CD4-positive, alpha-beta T cell (primary cell): ENCODE measurements at regions not wholly inside any gene's neighbourhood (a gene's known extent, or its start where the extent isn't known, plus 50 kb on each side); places are given as distances from the start of the nearest gene placed in this dataset.

Source experiments
- ATAC-seq: fragments of 200-7000 bp; cut with Tn5 transposase; one replicate; pipeline ENCODE4 v1.10.0; 2022; ENCODE audit warnings: mild to moderate bottlenecking; ENCODE audit not compliant: poor library complexity
- CTCF ChIA-PET: fragments of 350-600 bp; sonication (Branson Sonifier 250); formaldehyde crosslinking; loops from one replicate; lab custom pipeline; 2021; ENCODE audit warnings: antibody characterized with exemption, inconsistent platforms; lab: Charles Lee
- POLR2A ChIA-PET: fragments of 350-600 bp; sonication (Branson Sonifier 250); formaldehyde crosslinking; loops from one replicate; lab custom pipeline; 2021; ENCODE audit warnings: antibody characterized with exemption, inconsistent platforms; lab: Charles Lee
- DNase-seq, 14 experiments: peaks; one replicate each; pipeline ENCODE4 v3.0.0-alpha.2; 2013 to 2020; ENCODE audit warnings: mixed read lengths in 2 of 14
- H3K27ac ChIP-seq, 2 donors: one replicate each; pipeline versions ENCODE4 v1.5.1 to v1.7.0; 2013; ENCODE audit warnings: low read length in 2 of 2, low read depth in 1 of 2, mild to moderate bottlenecking in 1 of 2
- H3K27me3 ChIP-seq, 2 experiments: 1 replicate in 1 of 2; 2 replicates in 1 of 2; pipeline versions ENCODE4 v1.6.1 to v1.7.0; 2013; ENCODE audit warnings: low read length in 2 of 2, control low read depth in 1 of 2, mild to moderate bottlenecking in 1 of 2, moderate library complexity in 1 of 2; ENCODE audit not compliant: insufficient read depth in 2 of 2, control insufficient read depth in 1 of 2
- H3K36me3 ChIP-seq: one replicate; pipeline ENCODE4 v1.6.1; 2013; ENCODE audit warnings: low read length, control low read depth; ENCODE audit not compliant: insufficient read depth
- H3K4me1 ChIP-seq: one replicate; pipeline ENCODE4 v1.6.1; 2013; ENCODE audit warnings: low read length, control low read depth; ENCODE audit not compliant: insufficient read depth
- H3K4me3 ChIP-seq: one replicate; pipeline ENCODE4 v1.5.1; 2013; ENCODE audit warnings: mild to moderate bottlenecking, low read length, moderate library complexity
- H3K9me3 ChIP-seq, 2 experiments: 1 replicate in 1 of 2; 2 replicates in 1 of 2; pipeline versions ENCODE4 v1.6.1 to v1.7.0; 2013; ENCODE audit warnings: low read length in 2 of 2, mild to moderate bottlenecking in 2 of 2, control low read depth in 1 of 2, moderate library complexity in 1 of 2; ENCODE audit not compliant: control insufficient read depth in 1 of 2, insufficient read depth in 1 of 2
- H3K27ac Mint-ChIP-seq: one replicate; pipeline ENCODE4 v1.8.0; 2020; ENCODE audit warnings: mixed read lengths
- H3K27me3 Mint-ChIP-seq: one replicate; pipeline ENCODE4 v1.8.0; 2021; ENCODE audit warnings: mixed read lengths
- H3K36me3 Mint-ChIP-seq: one replicate; pipeline ENCODE4 v1.8.0; 2021; ENCODE audit warnings: low read depth, mixed read lengths
- H3K4me1 Mint-ChIP-seq: one replicate; pipeline ENCODE4 v1.8.0; 2021; ENCODE audit warnings: low read depth, mixed read lengths
- H3K4me3 Mint-ChIP-seq: one replicate; pipeline ENCODE4 v1.8.0; 2020; ENCODE audit warnings: mild to moderate bottlenecking, mixed read lengths
- H3K9me3 Mint-ChIP-seq: one replicate; pipeline ENCODE4 v1.8.0; 2020; ENCODE audit warnings: mixed read lengths
- CTCF ChIP-seq: fragments of 200-600 bp; IDR thresholded peaks from one replicate; pipeline ENCODE4 v1.8.0; 2022; ENCODE audit warnings: antibody characterized with exemption, mild to moderate bottlenecking
- intact Hi-C, 2 experiments: fragments of 100-400 bp; cut with DNase I in 1 of 2; cut with micrococcal nuclease in 1 of 2; formaldehyde crosslinking; loops; one replicate each; pipeline versions ENCODE4 v1.15.1 to v1.9.0; 2023 to 2025; cut with DNase I, micrococcal nuclease

- no peak overlapping the region for H3K4me3 ChIP-seq
- H3K4me1 ChIP-seq: no peaks in the 10 kb centered on the region
- CTCF ChIA-PET: no interaction called here
- H3K9me3 Mint-ChIP-seq: peaks cover 2% of the 10 kb centered on the region
- H3K36me3 ChIP-seq: no peaks in the 10 kb centered on the region
- no peak overlapping the region for H3K27ac Mint-ChIP-seq
- H3K27me3 ChIP-seq: no peaks in the 10 kb centered on the region
- intact Hi-C loops: no loop called here
- POLR2A ChIA-PET: no interaction called here
- H3K9me3 ChIP-seq: no peaks in the 10 kb centered on the region
- no peaks in the 10 kb centered on the region for H3K27me3 Mint-ChIP-seq
- DNase-seq (no peak), ATAC-seq (no peak)
- H3K4me1 Mint-ChIP-seq: no peaks in the 10 kb centered on the region
- no peaks in the 10 kb centered on the region for H3K36me3 Mint-ChIP-seq
- H3K4me3 Mint-ChIP-seq: no peak overlapping the region
- TF ChIP-seq CTCF: no peak
- H3K27ac ChIP-seq: no peak overlapping the region
These were observed 129.8 kb upstream of the TOM1L1 start for GRCh38 chr17:54770836-54771235.

- Mint-ChIP-seq H3K36me3 (no peaks in the 10 kb centered on the region), H3K9me3 (peaks cover 2% of the 10 kb centered on the region), H3K4me1 (no peaks in the 10 kb centered on the region), H3K27ac (no peak overlapping the region), H3K4me3 (no peak overlapping the region), H3K27me3 (no peaks in the 10 kb centered on the region)
- Histone ChIP-seq H3K36me3 (no peaks in the 10 kb centered on the region), H3K4me1 (no peaks in the 10 kb centered on the region), H3K27me3 (no peaks in the 10 kb centered on the region), H3K4me3 (no peak overlapping the region), H3K27ac (no peak overlapping the region), H3K9me3 (no peaks in the 10 kb centered on the region)
- no peak for DNase-seq
- CTCF ChIA-PET: no interaction called here
- POLR2A ChIA-PET: no interaction called here
- intact Hi-C loops: no loop called here
- TF ChIP-seq CTCF: no peak
- no peak for ATAC-seq
These were observed 129.2 kb upstream of the TOM1L1 start for GRCh38 chr17:54771409-54771915.

- POLR2A ChIA-PET: no interaction called here
- Histone ChIP-seq H3K4me1 (no peaks in the 10 kb centered on the region), H3K27me3 (no peaks in the 10 kb centered on the region), H3K9me3 (no peaks in the 10 kb centered on the region), H3K36me3 (no peaks in the 10 kb centered on the region), H3K4me3 (no peak overlapping the region), H3K27ac (no peak overlapping the region)
- H3K36me3 Mint-ChIP-seq: no peaks in the 10 kb centered on the region
- DNase-seq (no peak), ATAC-seq (no peak)
- no peak overlapping the region for H3K4me3 Mint-ChIP-seq
- intact Hi-C loops: no loop called here
- TF ChIP-seq CTCF: no peak
- CTCF ChIA-PET: no interaction called here
- H3K4me1 Mint-ChIP-seq: no peaks in the 10 kb centered on the region
- H3K9me3 Mint-ChIP-seq: peaks cover 5% of the 10 kb centered on the region
- H3K27me3 Mint-ChIP-seq: no peaks in the 10 kb centered on the region
- no peak overlapping the region for H3K27ac Mint-ChIP-seq
These were observed 120.4 kb upstream of the TOM1L1 start for GRCh38 chr17:54780238-54780637.
